Fibroblast of skin of left quadriceps (primary cell): ENCODE measurements at regions not wholly inside any gene's neighbourhood (a gene's known extent, or its start where the extent isn't known, plus 50 kb on each side); places are given as distances from the start of the nearest gene placed in this dataset.

Experiments
- DNase-seq, 2 experiments: peaks; one replicate each; pipeline ENCODE4 v3.0.0-alpha.2; 2013; ENCODE audit warnings: low read depth in 2 of 2

GRCh38 chr2:8030573-8031303 is 651.1 kb upstream of the ID2 start:
- DNase-seq = no peak

GRCh38 chr2:8031370-8031769 is 650.5 kb upstream of the ID2 start:
- no peak for DNase-seq

GRCh38 chr2:8033546-8034096 is 648.2 kb upstream of the ID2 start:
- DNase-seq = no peak

GRCh38 chr2:8036366-8036765 is 645.5 kb upstream of the ID2 start:
- DNase-seq = no peak

GRCh38 chr2:8039732-8040131 is 642.1 kb upstream of the ID2 start:
- no peak for DNase-seq

- no peak for DNase-seq
Observed at GRCh38 chr2:8043295-8043694, 638.6 kb upstream of the ID2 start.

- no peak for DNase-seq
Observed at GRCh38 chr2:8044046-8044594, 637.7 kb upstream of the ID2 start.

GRCh38 chr2:8045081-8045614 is 636.7 kb upstream of the ID2 start:
- no peak for DNase-seq

- DNase-seq = no peak
Observed at GRCh38 chr2:8046849-8047248, 635.0 kb upstream of the ID2 start.

- peak; percentile 45 to 46 for DNase-seq
Observed at GRCh38 chr2:8049176-8049575, 632.7 kb upstream of the ID2 start.

- no peak for DNase-seq
Observed at GRCh38 chr2:8049851-8050571, 631.8 kb upstream of the ID2 start.

GRCh38 chr2:8053216-8053615 is 628.6 kb upstream of the ID2 start:
- no peak for DNase-seq

- DNase-seq = no peak
Observed at GRCh38 chr2:8054070-8054469, 627.8 kb upstream of the ID2 start.

- no peak for DNase-seq
Observed at GRCh38 chr2:8058652-8059051, 623.2 kb upstream of the ID2 start.

GRCh38 chr2:8059255-8059654 is 622.6 kb upstream of the ID2 start:
- no peak for DNase-seq

- no peak for DNase-seq
Observed at GRCh38 chr2:8059794-8060193, 622.1 kb upstream of the ID2 start.

- DNase-seq = no peak
Observed at GRCh38 chr2:8061219-8061618, 620.6 kb upstream of the ID2 start.

- DNase-seq = no peak
Observed at GRCh38 chr2:8064603-8065002, 617.3 kb upstream of the ID2 start.

- no peak for DNase-seq
Observed at GRCh38 chr2:8065191-8065590, 616.7 kb upstream of the ID2 start.

- no peak for DNase-seq
Observed at GRCh38 chr2:8067784-8068336, 614.0 kb upstream of the ID2 start.

GRCh38 chr2:8072907-8073306 is 608.9 kb upstream of the ID2 start:
- DNase-seq = no peak

GRCh38 chr2:8073916-8074315 is 607.9 kb upstream of the ID2 start:
- DNase-seq = no peak
